ENCODE measurements at regions not wholly inside any gene's neighbourhood (a gene's known extent, or its start where the extent isn't known, plus 50 kb on each side); places are given as distances from the start of the nearest gene placed in this dataset.
"Not testable (repeated sequence)": the region's sequence is repeated elsewhere in the genome, so short reads cannot be mapped to it uniquely, and the experiment has no call there.

GRCh38 chr21:10410354-10410929, 110.9 kb upstream of the TPTE start:
- not testable (repeated sequence) for TF ChIP-seq CTCF (IDR thresholded peaks at IDR 0.05 in 2 of 3, conservative IDR thresholded peaks at IDR 0.05 in 1 of 3; ENCODE audit: insufficient read depth in 2 of 3, low read depth in 1 of 3, low read length in 3 of 3); RBM22 (IDR thresholded peaks at IDR 0.05; ENCODE audit: low read depth, low read length, poor library complexity, severe bottlenecking); EP300 (IDR thresholded peaks at IDR 0.05; ENCODE audit: low read length); CCNT2 (IDR thresholded peaks at IDR 0.05; ENCODE audit: borderline replicate concordance, extremely low read depth, insufficient read length, low read depth, low read length); NBN (IDR thresholded peaks at IDR 0.05; ENCODE audit: low read depth); EGR1 (conservative IDR thresholded peaks at IDR 0.05); CBX3 (IDR thresholded peaks at IDR 0.05; ENCODE audit: borderline replicate concordance in 1 of 2, low read length in 2 of 2); GATAD2B (IDR thresholded peaks at IDR 0.05; ENCODE audit: borderline replicate concordance)
- TF ChIP-seq, protein P1, sequence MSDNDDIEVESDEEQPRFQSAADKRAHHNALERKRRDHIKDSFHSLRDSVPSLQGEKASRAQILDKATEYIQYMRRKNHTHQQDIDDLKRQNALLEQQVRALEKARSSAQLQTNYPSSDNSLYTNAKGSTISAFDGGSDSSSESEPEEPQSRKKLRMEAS (CRISPR knock-in tag; IDR thresholded peaks at IDR 0.05): not testable (repeated sequence)
